GM10248 (cell line): ENCODE measurements at regions not wholly inside any gene's neighbourhood (a gene's known extent, or its start where the extent isn't known, plus 50 kb on each side); places are given as distances from the start of the nearest gene placed in this dataset.

Experiments
- CTCF ChIA-PET: fragments of 300-600 bp; sonication (Branson Sonifier 250); formaldehyde crosslinking; extraction: SDS; loops from one replicate; lab custom pipeline; 2021; ENCODE audit warnings: antibody characterized with exemption; lab: Yijun Ruan, JAX
- POLR2A ChIA-PET: fragments of 350-650 bp; sonication (Branson Sonifier 250); formaldehyde crosslinking; extraction: SDS; loops from one replicate; lab custom pipeline; 2020; ENCODE audit warnings: antibody characterized with exemption; lab: Yijun Ruan, JAX
- DNase-seq: peaks from one replicate; pipeline ENCODE4 v3.0.0; 2012; ENCODE audit errors: extremely low spot score
- TF ChIP-seq, protein P1 (sequence below): IDR thresholded peaks from 2 replicates; pipeline ENCODE4 v1.5.1; 2012; ENCODE audit warnings: mild to moderate bottlenecking, low read depth; ENCODE audit errors: extremely low read depth, missing control alignments, control extremely low read depth

DNA sequence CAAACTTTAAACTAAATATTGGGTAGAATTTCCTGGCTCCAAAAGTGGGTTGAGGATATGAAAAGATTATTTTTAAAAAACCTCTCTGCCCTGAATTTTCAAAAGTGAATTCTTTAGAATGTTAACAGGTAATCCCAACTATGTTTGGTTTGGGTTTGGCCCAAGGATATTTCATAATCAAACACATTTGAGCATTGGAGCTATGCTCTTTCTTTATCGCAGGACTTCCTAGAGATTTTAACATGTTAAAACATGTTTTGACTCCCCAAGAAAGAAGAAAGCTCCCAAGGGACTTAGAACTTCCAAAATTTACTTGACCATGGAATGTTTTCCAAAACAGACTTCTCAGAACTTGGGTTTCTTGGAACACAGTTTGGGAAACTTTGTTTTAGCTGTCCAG, 75.6 kb upstream of the SYNPR start:
- CTCF ChIA-PET: interaction anchor here (1.9 kb wide), 1 partner anchor 9 kb away, joined by 6 read pairs; no protein-coding TSS in a partner anchor
- POLR2A ChIA-PET: no interaction called here
- TF ChIP-seq, protein P1, sequence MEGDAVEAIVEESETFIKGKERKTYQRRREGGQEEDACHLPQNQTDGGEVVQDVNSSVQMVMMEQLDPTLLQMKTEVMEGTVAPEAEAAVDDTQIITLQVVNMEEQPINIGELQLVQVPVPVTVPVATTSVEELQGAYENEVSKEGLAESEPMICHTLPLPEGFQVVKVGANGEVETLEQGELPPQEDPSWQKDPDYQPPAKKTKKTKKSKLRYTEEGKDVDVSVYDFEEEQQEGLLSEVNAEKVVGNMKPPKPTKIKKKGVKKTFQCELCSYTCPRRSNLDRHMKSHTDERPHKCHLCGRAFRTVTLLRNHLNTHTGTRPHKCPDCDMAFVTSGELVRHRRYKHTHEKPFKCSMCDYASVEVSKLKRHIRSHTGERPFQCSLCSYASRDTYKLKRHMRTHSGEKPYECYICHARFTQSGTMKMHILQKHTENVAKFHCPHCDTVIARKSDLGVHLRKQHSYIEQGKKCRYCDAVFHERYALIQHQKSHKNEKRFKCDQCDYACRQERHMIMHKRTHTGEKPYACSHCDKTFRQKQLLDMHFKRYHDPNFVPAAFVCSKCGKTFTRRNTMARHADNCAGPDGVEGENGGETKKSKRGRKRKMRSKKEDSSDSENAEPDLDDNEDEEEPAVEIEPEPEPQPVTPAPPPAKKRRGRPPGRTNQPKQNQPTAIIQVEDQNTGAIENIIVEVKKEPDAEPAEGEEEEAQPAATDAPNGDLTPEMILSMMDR: no peak
- DNase-seq: no peak

DNA sequence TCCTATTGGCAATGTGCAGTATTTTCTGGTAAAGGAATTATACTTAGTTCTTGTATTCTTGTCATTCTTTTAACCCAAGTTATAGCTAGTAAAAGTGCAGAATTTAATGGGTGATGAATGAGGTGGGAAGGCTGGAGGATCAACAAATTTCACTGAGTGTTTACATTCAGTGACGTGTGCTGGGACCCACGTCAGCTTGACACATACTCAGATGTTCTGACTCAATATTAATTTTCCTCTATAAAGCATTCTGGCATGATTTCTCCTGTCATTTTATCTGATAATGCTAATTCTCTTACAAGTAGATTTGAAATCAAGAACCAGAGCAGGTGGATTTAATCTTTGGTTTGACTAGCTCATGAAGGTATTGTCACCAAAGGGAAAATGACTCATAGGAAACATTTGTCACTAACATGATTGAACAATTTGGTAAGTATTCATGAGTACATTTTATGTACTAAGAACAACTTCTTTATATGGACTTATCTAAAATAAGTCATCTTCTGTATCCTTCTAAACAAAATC, 71.0 kb upstream of the SYNPR start:
- CTCF ChIA-PET: no interaction called here
- POLR2A ChIA-PET: no interaction called here

DNA sequence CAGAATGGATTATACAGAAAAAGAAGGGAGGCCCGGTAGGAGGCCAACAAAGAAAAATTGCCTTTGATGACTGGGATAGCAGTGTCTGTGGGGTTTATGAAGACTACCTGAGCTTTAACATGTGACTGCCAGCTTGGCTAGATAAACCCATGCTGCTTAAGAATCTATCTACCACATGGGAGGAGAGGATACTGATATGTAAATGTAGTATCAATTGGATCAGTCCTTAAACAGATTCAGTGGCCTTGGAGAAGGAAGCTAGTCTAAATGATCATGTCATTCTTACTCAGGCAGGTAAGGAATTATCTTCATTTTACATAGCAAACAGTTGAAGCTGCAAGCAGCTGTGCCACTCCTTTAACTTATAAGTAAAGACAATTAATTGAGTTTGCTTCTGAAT, 50.0 kb upstream of the SYNPR start:
- DNase-seq: no peak
- ChIA-PET POLR2A (no interaction called here), CTCF (interaction anchor here (0.9 to 1.5 kb wide), 7 partner anchors 10 to 606 kb away, joined by 3 to 5 read pairs (median 4); no protein-coding TSS in a partner anchor)
- TF ChIP-seq, protein P1: no peak

More for the DNA sequence above, 71.0 kb upstream of the SYNPR start:
- no peak for DNase-seq
- TF ChIP-seq, protein P1: no peak
